ENCODE measurements at regions not wholly inside any gene's neighbourhood (a gene's known extent, or its start where the extent isn't known, plus 50 kb on each side); places are given as distances from the start of the nearest gene placed in this dataset.
"Not testable (repeated sequence)": the region's sequence is repeated elsewhere in the genome, so short reads cannot be mapped to it uniquely, and the experiment has no call there.

DNA sequence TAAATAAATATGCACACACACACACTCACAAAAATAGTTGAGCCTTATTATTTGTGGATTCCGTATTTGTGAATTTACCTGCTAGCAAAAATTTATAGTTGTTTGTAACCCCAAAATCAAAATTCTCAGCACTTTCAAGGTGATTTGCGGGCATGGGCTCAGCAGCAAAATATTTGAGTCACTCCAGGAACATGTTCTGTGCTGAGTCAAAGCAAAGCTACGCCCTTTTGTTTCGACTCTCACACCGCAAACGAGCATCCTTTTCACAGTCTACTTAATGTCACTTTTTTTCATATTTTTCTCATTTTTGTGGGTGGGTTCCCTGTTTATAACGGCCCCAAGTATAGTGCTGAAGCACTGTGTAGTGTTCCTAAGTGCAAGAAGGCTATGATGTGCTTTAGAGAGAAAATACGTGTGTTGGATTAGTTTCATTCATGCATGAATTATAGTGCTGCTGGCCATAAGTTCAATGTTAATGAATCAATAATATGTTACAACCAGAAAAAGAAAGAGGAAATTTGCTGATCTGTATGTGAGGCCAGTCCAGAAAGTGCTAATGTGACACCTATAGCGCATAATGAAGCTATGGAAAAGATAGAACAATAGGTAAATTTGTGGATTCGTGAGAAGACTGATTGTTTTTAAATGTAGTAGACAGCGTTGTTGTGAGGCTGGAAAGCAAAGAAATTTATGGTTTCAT, 723.2 kb upstream of the AGA start:
- DNase-seq (ENCODE audit: low spot score), result no peak

DNA sequence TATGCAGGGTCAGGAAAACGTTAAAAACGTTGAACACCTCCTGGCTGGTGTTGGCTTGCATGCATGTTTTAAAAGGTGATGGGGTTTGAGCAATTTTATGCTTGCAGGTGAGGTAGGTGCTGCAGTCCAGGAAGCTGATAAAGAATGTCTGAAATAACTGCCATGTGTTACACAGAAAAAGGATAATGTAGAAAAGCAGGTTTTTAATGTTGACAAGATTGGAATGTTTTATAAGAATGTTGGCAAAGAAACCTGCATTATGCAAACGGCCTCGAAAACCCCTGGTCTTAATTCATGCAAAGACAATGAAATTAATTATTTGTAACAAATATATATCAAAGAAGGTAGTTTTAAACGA, 723.7 kb upstream of the AGA start:
- no peak for DNase-seq (ENCODE audit: low spot score)

DNA sequence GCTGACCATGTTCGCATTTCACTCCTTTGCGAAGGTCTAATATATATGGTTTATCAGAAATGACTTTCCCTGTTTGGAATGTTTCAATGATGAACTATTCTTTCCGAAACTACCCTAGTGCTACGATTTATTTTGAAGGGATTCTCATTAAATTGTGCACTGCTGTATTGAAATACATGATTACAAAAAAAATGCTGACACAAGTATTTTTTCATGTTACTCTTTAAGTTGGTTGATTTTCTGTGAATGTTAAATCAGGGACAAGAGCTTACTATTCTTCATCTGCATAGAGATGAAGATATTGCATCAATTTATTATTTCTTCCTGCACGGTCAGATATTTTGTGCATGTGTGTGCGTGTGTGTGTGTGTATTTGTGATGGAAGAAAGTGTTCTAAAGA, 731.5 kb upstream of the AGA start:
- no peak for DNase-seq (ENCODE audit: low spot score)

GRCh38 chr4:178174756-178175155, 732.5 kb upstream of the AGA start:
- DNase-seq (ENCODE audit: low spot score), result no peak

GRCh38 chr4:178185517-178185916, 743.3 kb upstream of the AGA start:
- no peak for DNase-seq (ENCODE audit: low spot score)

DNA sequence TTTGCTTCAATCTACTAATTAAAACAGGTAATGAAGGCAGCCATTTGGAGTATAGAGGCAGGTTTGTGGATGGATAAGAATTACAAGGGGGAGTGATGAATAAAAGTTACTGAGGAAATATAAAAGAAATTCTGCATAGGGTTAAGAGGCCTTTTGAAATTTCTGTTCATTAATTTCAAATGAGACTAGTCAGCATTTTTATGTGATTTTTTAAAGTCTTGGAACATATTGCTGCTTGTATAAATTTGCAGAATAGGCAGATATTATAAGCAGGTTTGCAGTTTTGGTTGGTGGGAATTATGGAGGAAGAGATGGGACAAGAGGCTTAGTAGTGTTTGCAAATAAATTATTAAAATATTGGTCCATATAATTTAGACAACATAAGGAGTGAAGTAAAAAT, 750.4 kb upstream of the AGA start:
- no peak for DNase-seq (ENCODE audit: low spot score)

DNA sequence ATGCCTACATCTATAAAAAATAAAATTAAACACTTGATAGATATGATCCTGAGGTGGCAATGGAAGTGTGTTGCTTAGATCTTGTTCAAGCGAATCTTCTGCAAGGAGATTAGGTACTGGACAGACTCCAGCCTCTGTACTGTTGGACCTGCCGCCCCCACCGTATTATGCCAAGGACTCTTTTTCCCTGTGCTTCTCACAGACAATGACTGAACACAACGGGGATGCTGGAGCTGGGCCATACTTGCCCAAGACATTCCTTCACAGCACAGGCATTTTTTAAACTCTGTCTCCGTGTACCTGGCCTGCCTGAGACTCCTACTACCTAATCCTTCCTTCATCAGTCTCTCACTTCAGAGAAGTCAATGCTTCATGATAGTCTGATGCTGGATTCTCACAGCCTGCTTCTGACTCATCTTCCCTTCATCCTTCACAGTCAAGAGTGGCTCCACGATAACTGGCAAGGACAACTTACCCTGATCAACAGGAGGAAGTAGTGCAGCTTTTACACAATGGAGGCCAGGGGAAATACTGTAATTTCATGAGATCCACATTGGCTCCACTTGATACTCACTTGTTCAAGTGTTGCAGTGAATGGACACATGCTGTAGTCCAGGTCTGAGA, 754.6 kb upstream of the AGA start:
- DNase-seq (ENCODE audit: low spot score), result peak; percentile 5

DNA sequence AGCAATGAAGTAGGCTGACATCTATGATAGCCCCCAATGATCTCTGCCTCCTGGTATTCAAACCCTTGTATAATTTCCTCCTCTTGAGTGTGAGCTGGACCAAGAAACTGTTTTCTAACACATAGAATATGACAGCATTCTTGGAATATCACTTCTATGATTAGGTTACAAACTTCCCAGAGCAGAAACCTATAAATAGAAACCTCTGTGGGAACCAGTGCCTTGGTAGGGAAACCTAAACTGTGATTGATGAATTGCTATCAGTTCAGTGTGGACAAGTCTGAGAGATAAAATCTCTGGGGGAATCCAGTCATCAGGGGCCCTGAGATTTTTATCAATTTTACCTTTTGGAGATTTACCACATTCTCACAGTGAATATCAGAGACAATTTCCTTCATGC, 756.5 kb upstream of the AGA start:
- no peak for DNase-seq (ENCODE audit: low spot score)

GRCh38 chr4:178202422-178202821, 760.2 kb upstream of the AGA start:
- no peak for DNase-seq (ENCODE audit: low spot score)

GRCh38 chr4:178205826-178206225, 763.6 kb upstream of the AGA start:
- no peak for DNase-seq (ENCODE audit: low spot score)

GRCh38 chr4:178215309-178215708, 773.1 kb upstream of the AGA start:
- no peak for DNase-seq (ENCODE audit: low spot score)

DNA sequence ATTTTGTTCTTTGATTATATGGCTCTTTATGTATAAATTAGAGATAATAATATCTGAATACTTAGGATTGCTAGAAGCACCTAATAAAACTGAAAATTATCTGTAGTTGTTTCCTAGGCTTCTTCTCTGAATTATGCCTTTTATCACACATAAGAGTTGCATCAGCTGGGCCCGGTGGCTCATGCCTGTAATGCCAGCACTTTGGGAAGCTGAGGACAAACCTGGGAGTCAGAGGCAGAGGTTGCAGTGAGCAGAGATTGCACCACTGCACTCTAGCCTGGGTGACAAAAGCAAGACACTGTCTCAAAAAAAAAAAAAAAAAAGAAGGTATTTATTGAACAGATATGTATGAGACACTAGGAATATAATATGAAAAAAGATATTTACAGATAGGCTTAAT, 773.5 kb upstream of the AGA start:
- DNase-seq (ENCODE audit: low spot score), result no peak

DNA sequence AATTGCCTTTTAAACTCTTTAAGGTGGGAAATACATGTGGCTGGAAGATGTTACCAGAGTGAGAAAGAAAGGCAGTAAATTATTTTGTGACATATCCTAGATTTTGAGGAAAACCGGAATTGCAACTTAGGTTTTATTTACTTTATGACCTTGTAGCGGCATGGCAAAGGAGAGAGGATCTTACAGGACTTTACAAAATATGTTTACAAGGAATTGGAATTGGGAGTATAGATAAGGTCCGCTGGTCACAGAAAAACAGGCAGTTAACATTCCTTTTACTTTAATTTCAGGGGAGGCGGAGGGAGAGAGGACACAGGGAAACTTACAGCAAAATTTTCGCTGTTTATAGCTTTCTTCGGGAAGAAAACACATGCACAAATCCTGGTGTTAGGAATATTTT, 784.2 kb upstream of the AGA start:
- not testable (repeated sequence) for DNase-seq (ENCODE audit: low spot score)

DNA sequence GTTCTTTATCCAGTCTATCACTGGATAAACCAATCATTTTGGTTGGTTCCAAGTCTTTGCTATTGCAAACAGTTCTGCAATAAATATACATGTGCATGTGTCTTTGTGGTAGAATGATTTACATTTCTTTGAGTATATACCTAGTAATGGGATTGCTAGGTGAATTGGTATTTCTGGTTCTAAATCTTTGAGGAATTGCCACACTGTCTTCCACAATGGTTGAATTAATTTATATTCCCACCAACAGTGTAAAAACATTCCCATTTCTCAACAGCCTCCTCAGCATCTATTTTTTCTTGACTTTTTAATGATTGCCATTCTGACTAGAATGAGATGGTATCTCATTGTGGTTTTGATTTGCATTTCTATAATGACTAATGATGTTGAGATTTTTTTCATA, 791.7 kb upstream of the AGA start:
- DNase-seq (ENCODE audit: low spot score), result no peak

DNA sequence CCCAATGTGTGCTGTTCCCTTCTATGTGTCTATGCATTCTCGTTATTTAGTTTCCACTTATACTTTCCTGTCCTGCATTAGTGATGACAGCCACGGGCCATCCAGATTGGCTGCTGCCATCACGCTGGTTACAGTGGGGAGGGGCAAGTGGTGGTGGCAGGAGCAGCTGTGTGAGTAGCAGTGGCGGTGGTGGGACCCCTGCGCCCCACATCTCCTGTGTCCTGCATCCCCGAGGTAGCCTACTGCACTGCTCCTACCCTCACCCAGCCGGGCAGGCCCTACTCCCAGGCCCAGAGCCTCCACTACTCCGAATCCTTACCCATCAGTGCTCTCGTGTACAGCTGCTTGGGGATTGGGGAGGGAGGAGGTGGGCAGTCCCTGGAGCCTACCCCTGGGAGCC, 798.7 kb upstream of the AGA start:
- DNase-seq (ENCODE audit: low spot score), result no peak

DNA sequence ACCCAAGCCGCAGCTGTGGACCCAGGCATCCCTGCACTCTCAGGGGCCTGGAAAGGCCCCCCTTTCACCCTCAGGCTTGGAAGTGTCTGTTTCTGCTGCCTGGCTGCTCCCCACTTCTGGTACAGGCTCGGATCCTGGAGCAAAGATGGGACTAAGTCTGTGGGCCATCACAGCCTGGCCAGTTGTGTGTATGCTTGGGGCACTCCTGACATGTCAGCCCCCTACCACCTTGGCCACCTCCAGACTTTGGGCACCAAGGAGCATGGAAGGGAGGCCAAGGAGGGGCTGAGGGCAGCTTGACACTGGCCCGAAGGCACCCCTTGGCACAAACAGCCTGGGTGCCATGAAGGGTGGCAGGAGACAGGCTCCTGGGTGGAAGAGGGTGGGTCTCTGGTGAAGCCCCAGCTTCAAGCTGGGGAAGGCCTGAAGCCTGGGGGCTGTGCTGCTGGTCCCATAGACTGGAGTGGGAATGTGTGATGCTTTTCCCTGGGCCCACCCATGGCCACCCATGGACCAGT, 799.4 kb upstream of the AGA start:
- DNase-seq (ENCODE audit: low spot score), result no peak

- DNase-seq (ENCODE audit: low spot score), result no peak
These were observed 800.4 kb upstream of the AGA start for GRCh38 chr4:178242655-178243054.

GRCh38 chr4:178244785-178245184, 802.5 kb upstream of the AGA start:
- no peak for DNase-seq (ENCODE audit: low spot score)

GRCh38 chr4:178255172-178255571, 812.9 kb upstream of the AGA start:
- no peak for DNase-seq (ENCODE audit: low spot score)

- no peak for DNase-seq (ENCODE audit: low spot score)
These were observed 816.4 kb upstream of the AGA start for GRCh38 chr4:178258603-178259002.

DNA sequence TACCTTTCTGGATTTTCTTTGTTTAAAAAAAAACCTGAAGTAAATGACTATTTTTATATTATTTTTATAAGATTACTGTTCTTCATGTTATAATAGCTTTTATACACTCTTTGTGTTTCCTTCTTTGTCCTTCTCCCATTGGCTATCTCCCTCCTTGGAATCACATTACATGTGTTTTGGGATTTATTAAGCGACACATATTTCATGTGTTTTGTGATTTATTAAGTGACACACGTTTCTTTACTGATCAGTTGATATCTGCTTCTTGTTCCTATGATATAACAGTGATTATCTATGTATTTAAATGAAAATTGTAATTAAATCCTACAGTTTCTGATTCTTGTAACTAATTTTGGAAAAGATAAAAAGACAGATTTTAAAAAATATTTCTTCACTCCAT, 817.3 kb upstream of the AGA start:
- DNase-seq (ENCODE audit: low spot score), result no peak

- no peak for DNase-seq (ENCODE audit: low spot score)
These were observed 821.8 kb upstream of the AGA start for GRCh38 chr4:178264001-178264400.

- no peak for DNase-seq (ENCODE audit: low spot score)
These were observed 829.1 kb upstream of the AGA start for GRCh38 chr4:178271386-178271785.

- DNase-seq (ENCODE audit: low spot score), result no peak
These were observed 830.9 kb upstream of the AGA start for GRCh38 chr4:178273168-178273567.
